ENCODE measurements at regions not wholly inside any gene's neighbourhood (a gene's known extent, or its start where the extent isn't known, plus 50 kb on each side); places are given as distances from the start of the nearest gene placed in this dataset.

GRCh38 chr1:244341455-244342450, 110.0 kb downstream of the ADSS2 start (continued):
- TF ChIP-seq ZBTB21 (tag by site-specific recombination; IDR thresholded peaks at IDR 0.05), result no peak

- POLR2A ChIA-PET, result interaction anchor here (0.7 kb wide), 1 partner anchor 489 kb away, joined by 5 read pairs; no protein-coding TSS in a partner anchor
- Histone ChIP-seq H3K36me3 (ENCODE audit: control insufficient read depth in 2 of 2, insufficient read depth in 1 of 2, low read length in 2 of 2) (no peaks in the 10 kb centered on the region), H3K4me3 (ENCODE audit: low read depth, low read length) (no peak overlapping the region), H3K4me1 (ENCODE audit: control insufficient read depth, insufficient read depth, low read length) (peaks cover 14% of the 10 kb centered on the region), H3K9me3 (ENCODE audit: control insufficient read depth, insufficient read depth, low read depth, low read length) (no peaks in the 10 kb centered on the region), H3K27ac (ENCODE audit: extremely low read depth, low read depth, low read length) (no peak overlapping the region)
- no peak for TF ChIP-seq BCL6B (tag by site-specific recombination; IDR thresholded peaks at IDR 0.05)
- no peak for TF ChIP-seq ZNF19 (tag by site-specific recombination; IDR thresholded peaks at IDR 0.05; ENCODE audit: low read depth)
- no peak for TF ChIP-seq ZNF266 (tag by site-specific recombination; IDR thresholded peaks at IDR 0.05; ENCODE audit: low read depth)
- TF ChIP-seq ZNF544 (tag by site-specific recombination; IDR thresholded peaks at IDR 0.05), result no peak
- no peak for TF ChIP-seq GLIS1 (tag by site-specific recombination; IDR thresholded peaks at IDR 0.05)
- no peak for TF ChIP-seq ZNF16 (tag by site-specific recombination; IDR thresholded peaks at IDR 0.05; ENCODE audit: low read depth)
- no peak for TF ChIP-seq ZNF280C (tag by site-specific recombination; IDR thresholded peaks at IDR 0.05)
- no peak for TF ChIP-seq ZNF560 (tag by site-specific recombination; IDR thresholded peaks at IDR 0.05; ENCODE audit: borderline replicate concordance)
- no peak for TF ChIP-seq YY1 (tag by site-specific recombination; IDR thresholded peaks at IDR 0.05)
- no peak for TF ChIP-seq ZNF335 (tag by site-specific recombination; conservative IDR thresholded peaks at IDR 0.05)
- no peak for TF ChIP-seq ZNF221 (tag by site-specific recombination; IDR thresholded peaks at IDR 0.05; ENCODE audit: borderline replicate concordance)
- no peak for TF ChIP-seq ZNF747 (tag by site-specific recombination; IDR thresholded peaks at IDR 0.05)
- no peak for TF ChIP-seq ZNF837 (tag by site-specific recombination; IDR thresholded peaks at IDR 0.05)
- no peak for TF ChIP-seq ZNF701 (tag by site-specific recombination; IDR thresholded peaks at IDR 0.05)
- no peak for TF ChIP-seq ZFHX2 (tag by site-specific recombination; conservative IDR thresholded peaks at IDR 0.05)
- no peak for TF ChIP-seq ZNF175 (tag by site-specific recombination; IDR thresholded peaks at IDR 0.05)
- no peak for TF ChIP-seq SCRT2 (tag by site-specific recombination; IDR thresholded peaks at IDR 0.05)
- TF ChIP-seq, protein P1, sequence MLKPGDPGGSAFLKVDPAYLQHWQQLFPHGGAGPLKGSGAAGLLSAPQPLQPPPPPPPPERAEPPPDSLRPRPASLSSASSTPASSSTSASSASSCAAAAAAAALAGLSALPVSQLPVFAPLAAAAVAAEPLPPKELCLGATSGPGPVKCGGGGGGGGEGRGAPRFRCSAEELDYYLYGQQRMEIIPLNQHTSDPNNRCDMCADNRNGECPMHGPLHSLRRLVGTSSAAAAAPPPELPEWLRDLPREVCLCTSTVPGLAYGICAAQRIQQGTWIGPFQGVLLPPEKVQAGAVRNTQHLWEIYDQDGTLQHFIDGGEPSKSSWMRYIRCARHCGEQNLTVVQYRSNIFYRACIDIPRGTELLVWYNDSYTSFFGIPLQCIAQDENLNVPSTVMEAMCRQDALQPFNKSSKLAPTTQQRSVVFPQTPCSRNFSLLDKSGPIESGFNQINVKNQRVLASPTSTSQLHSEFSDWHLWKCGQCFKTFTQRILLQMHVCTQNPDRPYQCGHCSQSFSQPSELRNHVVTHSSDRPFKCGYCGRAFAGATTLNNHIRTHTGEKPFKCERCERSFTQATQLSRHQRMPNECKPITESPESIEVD (tag by site-specific recombination; IDR thresholded peaks at IDR 0.05), result no peak
- CTCF ChIA-PET, result interaction anchor here (0.7 kb wide), 1 partner anchor 149 kb away, joined by 3 read pairs; no protein-coding TSS in a partner anchor
Observed at GRCh38 chr1:244344001-244344400, 107.7 kb downstream of the ADSS2 start.
